ENCODE measurements at regions not wholly inside any gene's neighbourhood (a gene's known extent, or its start where the extent isn't known, plus 50 kb on each side); places are given as distances from the start of the nearest gene placed in this dataset.

DNA sequence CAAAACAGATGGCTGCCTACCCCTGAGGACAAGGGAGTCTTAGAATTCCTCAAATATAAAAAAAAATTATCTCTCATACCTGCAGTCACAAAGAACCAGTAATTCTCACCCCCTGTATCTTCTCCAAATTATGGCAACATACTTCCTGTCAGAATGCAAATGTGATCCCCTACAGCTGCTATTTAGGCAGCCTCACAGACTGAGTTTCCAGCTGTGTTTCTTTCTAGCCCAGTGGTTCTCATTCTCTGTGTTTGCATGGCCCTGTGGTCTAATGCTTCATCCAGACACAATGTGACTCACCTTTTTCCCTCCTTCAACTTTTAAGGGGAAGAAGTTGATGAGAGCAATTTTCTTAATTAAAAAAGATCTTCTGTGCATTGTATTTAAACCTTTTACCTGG is 726.3 kb downstream of the TSN start:
- H3K4me3 ChIP-seq (replicated peaks; ENCODE audit: insufficient read depth, low read length), result no peak overlapping the region
- TF ChIP-seq, protein P1, sequence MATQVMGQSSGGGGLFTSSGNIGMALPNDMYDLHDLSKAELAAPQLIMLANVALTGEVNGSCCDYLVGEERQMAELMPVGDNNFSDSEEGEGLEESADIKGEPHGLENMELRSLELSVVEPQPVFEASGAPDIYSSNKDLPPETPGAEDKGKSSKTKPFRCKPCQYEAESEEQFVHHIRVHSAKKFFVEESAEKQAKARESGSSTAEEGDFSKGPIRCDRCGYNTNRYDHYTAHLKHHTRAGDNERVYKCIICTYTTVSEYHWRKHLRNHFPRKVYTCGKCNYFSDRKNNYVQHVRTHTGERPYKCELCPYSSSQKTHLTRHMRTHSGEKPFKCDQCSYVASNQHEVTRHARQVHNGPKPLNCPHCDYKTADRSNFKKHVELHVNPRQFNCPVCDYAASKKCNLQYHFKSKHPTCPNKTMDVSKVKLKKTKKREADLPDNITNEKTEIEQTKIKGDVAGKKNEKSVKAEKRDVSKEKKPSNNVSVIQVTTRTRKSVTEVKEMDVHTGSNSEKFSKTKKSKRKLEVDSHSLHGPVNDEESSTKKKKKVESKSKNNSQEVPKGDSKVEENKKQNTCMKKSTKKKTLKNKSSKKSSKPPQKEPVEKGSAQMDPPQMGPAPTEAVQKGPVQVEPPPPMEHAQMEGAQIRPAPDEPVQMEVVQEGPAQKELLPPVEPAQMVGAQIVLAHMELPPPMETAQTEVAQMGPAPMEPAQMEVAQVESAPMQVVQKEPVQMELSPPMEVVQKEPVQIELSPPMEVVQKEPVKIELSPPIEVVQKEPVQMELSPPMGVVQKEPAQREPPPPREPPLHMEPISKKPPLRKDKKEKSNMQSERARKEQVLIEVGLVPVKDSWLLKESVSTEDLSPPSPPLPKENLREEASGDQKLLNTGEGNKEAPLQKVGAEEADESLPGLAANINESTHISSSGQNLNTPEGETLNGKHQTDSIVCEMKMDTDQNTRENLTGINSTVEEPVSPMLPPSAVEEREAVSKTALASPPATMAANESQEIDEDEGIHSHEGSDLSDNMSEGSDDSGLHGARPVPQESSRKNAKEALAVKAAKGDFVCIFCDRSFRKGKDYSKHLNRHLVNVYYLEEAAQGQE (IDR thresholded peaks at IDR 0.05; ENCODE audit: insufficient replicate concordance, low read depth), result no peak
- no peak for TF ChIP-seq SPI1 (IDR thresholded peaks at IDR 0.05; ENCODE audit: borderline replicate concordance, low read depth)
- TF ChIP-seq POLR2AphosphoS5 (IDR thresholded peaks at IDR 0.05; ENCODE audit: low read depth), result no peak
- no peak for TF ChIP-seq GABPA (IDR thresholded peaks at IDR 0.05; ENCODE audit: low read depth)
- TF ChIP-seq, protein P2, sequence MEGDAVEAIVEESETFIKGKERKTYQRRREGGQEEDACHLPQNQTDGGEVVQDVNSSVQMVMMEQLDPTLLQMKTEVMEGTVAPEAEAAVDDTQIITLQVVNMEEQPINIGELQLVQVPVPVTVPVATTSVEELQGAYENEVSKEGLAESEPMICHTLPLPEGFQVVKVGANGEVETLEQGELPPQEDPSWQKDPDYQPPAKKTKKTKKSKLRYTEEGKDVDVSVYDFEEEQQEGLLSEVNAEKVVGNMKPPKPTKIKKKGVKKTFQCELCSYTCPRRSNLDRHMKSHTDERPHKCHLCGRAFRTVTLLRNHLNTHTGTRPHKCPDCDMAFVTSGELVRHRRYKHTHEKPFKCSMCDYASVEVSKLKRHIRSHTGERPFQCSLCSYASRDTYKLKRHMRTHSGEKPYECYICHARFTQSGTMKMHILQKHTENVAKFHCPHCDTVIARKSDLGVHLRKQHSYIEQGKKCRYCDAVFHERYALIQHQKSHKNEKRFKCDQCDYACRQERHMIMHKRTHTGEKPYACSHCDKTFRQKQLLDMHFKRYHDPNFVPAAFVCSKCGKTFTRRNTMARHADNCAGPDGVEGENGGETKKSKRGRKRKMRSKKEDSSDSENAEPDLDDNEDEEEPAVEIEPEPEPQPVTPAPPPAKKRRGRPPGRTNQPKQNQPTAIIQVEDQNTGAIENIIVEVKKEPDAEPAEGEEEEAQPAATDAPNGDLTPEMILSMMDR (IDR thresholded peaks at IDR 0.05; ENCODE audit: insufficient read depth, low read length), result no peak
- no peaks in the 10 kb centered on the region for H3K27me3 ChIP-seq (ENCODE audit: insufficient read depth, poor library complexity, severe bottlenecking)
- no peak for DNase-seq (ENCODE audit: low read depth in 1 of 2, low spot score in 1 of 2)
- no peak overlapping the region for H3K27ac ChIP-seq (replicated peaks)

DNA sequence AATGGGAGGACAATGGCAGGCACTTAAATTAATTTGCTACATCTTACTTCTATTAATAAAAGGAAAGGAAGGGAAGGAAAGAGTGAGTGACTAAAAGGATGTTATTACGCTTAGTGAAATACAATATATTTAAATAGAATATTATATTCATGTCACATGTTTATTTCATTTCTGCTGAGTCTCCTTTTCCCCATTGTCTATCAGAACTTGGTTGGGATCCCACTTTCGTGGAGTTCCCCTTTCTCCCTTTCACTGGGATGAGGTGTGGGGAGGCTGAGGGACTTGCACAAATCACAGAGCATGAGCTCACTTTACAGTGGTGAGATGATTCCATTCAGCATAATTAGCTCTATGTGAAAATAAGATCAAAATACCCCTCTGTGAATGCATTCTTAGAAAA is 730.6 kb downstream of the TSN start:
- DNase-seq (ENCODE audit: low read depth in 1 of 2, low spot score in 1 of 2), result no peak
- H3K27me3 ChIP-seq (ENCODE audit: insufficient read depth, poor library complexity, severe bottlenecking), result no peaks in the 10 kb centered on the region
- TF ChIP-seq SPI1 (IDR thresholded peaks at IDR 0.05; ENCODE audit: borderline replicate concordance, low read depth), result no peak
- TF ChIP-seq, protein P1 (IDR thresholded peaks at IDR 0.05; ENCODE audit: insufficient replicate concordance, low read depth), result no peak
- TF ChIP-seq, protein P2 (IDR thresholded peaks at IDR 0.05; ENCODE audit: insufficient read depth, low read length), result no peak
- TF ChIP-seq GABPA (IDR thresholded peaks at IDR 0.05; ENCODE audit: low read depth), result no peak
- TF ChIP-seq POLR2AphosphoS5 (IDR thresholded peaks at IDR 0.05; ENCODE audit: low read depth), result no peak
- no peak overlapping the region for H3K27ac ChIP-seq (replicated peaks)
- H3K4me3 ChIP-seq (replicated peaks; ENCODE audit: insufficient read depth, low read length), result no peak overlapping the region

DNA sequence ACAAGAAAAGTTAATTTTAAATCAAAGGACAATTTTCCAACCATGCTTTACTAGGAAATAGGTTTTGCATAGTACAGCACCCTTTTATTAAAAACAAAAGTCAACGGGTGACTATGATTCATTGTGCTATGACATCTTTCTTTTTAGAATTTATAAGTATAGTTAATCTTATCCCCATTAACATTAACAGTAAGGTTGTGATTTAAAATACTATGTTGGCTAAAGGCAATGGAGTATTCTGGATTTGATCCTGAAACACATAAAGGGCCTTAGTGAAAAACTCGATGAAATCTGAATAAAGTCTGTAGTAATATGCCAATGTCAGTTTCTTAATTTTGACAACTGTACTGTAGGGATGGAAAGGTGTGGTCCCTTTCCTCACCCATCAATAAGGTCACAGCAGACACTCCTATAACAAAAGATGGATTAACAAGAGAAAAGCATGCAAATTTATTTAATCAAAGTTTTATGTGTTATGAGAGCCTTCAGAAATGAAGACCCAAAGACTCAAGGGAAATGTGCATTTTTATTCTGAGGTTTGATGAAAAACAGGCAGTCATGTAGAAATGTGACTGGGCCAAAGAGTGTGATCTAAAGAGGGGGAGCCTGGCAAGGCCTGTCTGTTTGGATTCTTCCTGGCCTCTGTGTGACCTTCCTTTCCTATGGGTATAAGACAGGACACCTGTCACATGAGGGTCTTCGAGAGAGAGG is 731.4 kb downstream of the TSN start:
- DNase-seq (ENCODE audit: low read depth in 1 of 2, low spot score in 1 of 2), result no peak
- Histone ChIP-seq H3K4me3 (replicated peaks; ENCODE audit: insufficient read depth, low read length) (no peak overlapping the region), H3K27ac (replicated peaks) (no peak overlapping the region), H3K27me3 (ENCODE audit: insufficient read depth, poor library complexity, severe bottlenecking) (no peaks in the 10 kb centered on the region)
- TF ChIP-seq, protein P1 (IDR thresholded peaks at IDR 0.05; ENCODE audit: insufficient replicate concordance, low read depth), result no peak
- TF ChIP-seq, protein P2 (IDR thresholded peaks at IDR 0.05; ENCODE audit: insufficient read depth, low read length), result no peak
- TF ChIP-seq GABPA (IDR thresholded peaks at IDR 0.05; ENCODE audit: low read depth), result no peak

Measured in HL-60 (cell line).